Left lung (tissue), 4 donors: ENCODE measurements at regions not wholly inside any gene's neighbourhood (a gene's known extent, or its start where the extent isn't known, plus 50 kb on each side); places are given as distances from the start of the nearest gene placed in this dataset.

Experiments
- ATAC-seq: fragments of 200-7000 bp; cut with Tn5 transposase; one replicate; pipeline ENCODE4 v1.9.1; 2020; ENCODE audit warnings: moderate library complexity
- DNase-seq, 4 donors: peaks; one replicate each; pipeline ENCODE4 v3.0.0-alpha.2; 2013 to 2020
- H3K27ac ChIP-seq, 2 donors: fragments of 200-600 bp; sonication (generic) in 1 of 2; one replicate each; pipeline versions ENCODE4 v1.5.0 to v1.8.0; 2020 to 2021
- H3K27me3 ChIP-seq, 2 donors: fragments of 200-600 bp; sonication (generic) in 1 of 2; one replicate each; pipeline versions ENCODE4 v1.5.0 to v1.8.0; 2020 to 2021
- H3K36me3 ChIP-seq, 2 donors: fragments of 200-600 bp; sonication (generic) in 1 of 2; one replicate each; pipeline versions ENCODE4 v1.5.0 to v1.8.0; 2020 to 2021
- H3K4me1 ChIP-seq, 2 donors: fragments of 200-600 bp; one replicate each; pipeline ENCODE4 v1.8.0; 2021
- H3K4me3 ChIP-seq, 2 donors: fragments of 200-600 bp; sonication (generic) in 1 of 2; one replicate each; pipeline versions ENCODE4 v1.5.0 to v1.8.0; 2020 to 2021; ENCODE audit warnings: mild to moderate bottlenecking in 1 of 2
- H3K9me3 ChIP-seq, 2 donors: fragments of 200-600 bp; sonication (generic) in 1 of 2; one replicate each; pipeline versions ENCODE4 v1.5.0 to v1.8.0; 2020 to 2021
- CTCF ChIP-seq, 2 donors: fragments of 200-600 bp; sonication (generic) in 1 of 2; IDR thresholded peaks; one replicate each; pipeline versions ENCODE4 v1.5.0 to v1.8.0; 2021; ENCODE audit warnings: antibody characterized with exemption in 2 of 2
- intact Hi-C, 2 donors: fragments of 100-400 bp; cut with DNase I; formaldehyde crosslinking; loops; one replicate each; pipeline versions ENCODE4 v1.11.2 to v1.14.2; 2022
- donor health status: DM: no; HTN: yes; CAD: no.
- donor health status: DM: no; HTN: no; CAD: no.

GRCh38 chr20:22901921-22902320 lies 133.2 kb upstream of the SSTR4 start:
- no peak for TF ChIP-seq CTCF (IDR thresholded peaks at IDR 0.05)
- Histone ChIP-seq H3K27me3 (no peaks in the 10 kb centered on the region), H3K4me1 (no peaks in the 10 kb centered on the region), H3K36me3 (no peaks in the 10 kb centered on the region), H3K9me3 (peaks cover 0 to 21% of the 10 kb centered on the region in 2 donors), H3K4me3 (no peak overlapping the region), H3K27ac (no peak overlapping the region)
- intact Hi-C loops: no loop called here
- DNase-seq: no peak
- ATAC-seq: no peak

- ATAC-seq (no peak), DNase-seq (no peak)
- TF ChIP-seq CTCF (IDR thresholded peaks at IDR 0.05): no peak
- no peak overlapping the region for H3K27ac ChIP-seq
- peaks cover 0 to 21% of the 10 kb centered on the region in 2 donors for H3K9me3 ChIP-seq
- no peaks in the 10 kb centered on the region for H3K36me3 ChIP-seq
- peaks cover 0 to 9% of the 10 kb centered on the region in 2 donors for H3K27me3 ChIP-seq
- intact Hi-C loops: no loop called here
- no peaks in the 10 kb centered on the region for H3K4me1 ChIP-seq
- H3K4me3 ChIP-seq: no peak overlapping the region
Observed at GRCh38 chr20:22904386-22904785, 130.7 kb upstream of the SSTR4 start.

- intact Hi-C loops: no loop called here
- no peak overlapping the region for H3K4me3 ChIP-seq
- no peak for TF ChIP-seq CTCF (IDR thresholded peaks at IDR 0.05)
- peaks cover 0 to 14% of the 10 kb centered on the region in 2 donors for H3K27me3 ChIP-seq
- H3K9me3 ChIP-seq: peaks cover 0 to 21% of the 10 kb centered on the region in 2 donors
- no peaks in the 10 kb centered on the region for H3K4me1 ChIP-seq
- ATAC-seq: no peak
- no peaks in the 10 kb centered on the region for H3K36me3 ChIP-seq
- H3K27ac ChIP-seq: no peak overlapping the region
- DNase-seq: no peak
Observed at GRCh38 chr20:22904905-22905304, 130.2 kb upstream of the SSTR4 start.

- Histone ChIP-seq H3K27ac (no peak overlapping the region), H3K4me1 (no peaks in the 10 kb centered on the region), H3K27me3 (peaks cover 0 to 14% of the 10 kb centered on the region in 2 donors), H3K4me3 (no peak overlapping the region), H3K36me3 (no peaks in the 10 kb centered on the region), H3K9me3 (peaks cover 0 to 16% of the 10 kb centered on the region in 2 donors)
- intact Hi-C loops: no loop called here
- DNase-seq (peak in 2 of 4 donors; percentile 62 to 72), ATAC-seq (peak; percentile 33)
- no peak for TF ChIP-seq CTCF (IDR thresholded peaks at IDR 0.05)
Observed at GRCh38 chr20:22905658-22906057, 129.5 kb upstream of the SSTR4 start.

GRCh38 chr20:22908437-22908836 lies 126.7 kb upstream of the SSTR4 start:
- no peak for DNase-seq
- TF ChIP-seq CTCF (IDR thresholded peaks at IDR 0.05): no peak
- Histone ChIP-seq H3K4me3 (no peak overlapping the region), H3K27ac (no peak overlapping the region), H3K27me3 (peaks cover 0 to 14% of the 10 kb centered on the region in 2 donors), H3K36me3 (no peaks in the 10 kb centered on the region), H3K9me3 (peaks cover 0 to 6% of the 10 kb centered on the region in 2 donors), H3K4me1 (no peaks in the 10 kb centered on the region)
- no peak for ATAC-seq
- intact Hi-C loops: no loop called here
